HL-60 (cell line): ENCODE measurements at regions not wholly inside any gene's neighbourhood (a gene's known extent, or its start where the extent isn't known, plus 50 kb on each side); places are given as distances from the start of the nearest gene placed in this dataset.

Experiments used
- GABPA ChIP-seq: IDR thresholded peaks from 2 replicates; pipeline ENCODE4 v1.6.1; 2012; ENCODE audit warnings: low read depth
- POLR2AphosphoS5 ChIP-seq: IDR thresholded peaks from 2 replicates; pipeline ENCODE4 v1.6.1; 2012; ENCODE audit warnings: low read depth
- TF ChIP-seq, protein P1 (sequence below): IDR thresholded peaks from one replicate; pipeline ENCODE4 v1.5.1; 2011; ENCODE audit warnings: low read length, control low read depth, inconsistent platforms; ENCODE audit not compliant: insufficient read depth
- TF ChIP-seq, protein P2 (sequence below): IDR thresholded peaks from 2 replicates; pipeline ENCODE4 v1.6.1; 2012; ENCODE audit warnings: low read depth; ENCODE audit not compliant: insufficient replicate concordance

GRCh38 chr1:70919706-70920323 lies 127.8 kb downstream of the PTGER3 start:
- TF ChIP-seq, protein P1, sequence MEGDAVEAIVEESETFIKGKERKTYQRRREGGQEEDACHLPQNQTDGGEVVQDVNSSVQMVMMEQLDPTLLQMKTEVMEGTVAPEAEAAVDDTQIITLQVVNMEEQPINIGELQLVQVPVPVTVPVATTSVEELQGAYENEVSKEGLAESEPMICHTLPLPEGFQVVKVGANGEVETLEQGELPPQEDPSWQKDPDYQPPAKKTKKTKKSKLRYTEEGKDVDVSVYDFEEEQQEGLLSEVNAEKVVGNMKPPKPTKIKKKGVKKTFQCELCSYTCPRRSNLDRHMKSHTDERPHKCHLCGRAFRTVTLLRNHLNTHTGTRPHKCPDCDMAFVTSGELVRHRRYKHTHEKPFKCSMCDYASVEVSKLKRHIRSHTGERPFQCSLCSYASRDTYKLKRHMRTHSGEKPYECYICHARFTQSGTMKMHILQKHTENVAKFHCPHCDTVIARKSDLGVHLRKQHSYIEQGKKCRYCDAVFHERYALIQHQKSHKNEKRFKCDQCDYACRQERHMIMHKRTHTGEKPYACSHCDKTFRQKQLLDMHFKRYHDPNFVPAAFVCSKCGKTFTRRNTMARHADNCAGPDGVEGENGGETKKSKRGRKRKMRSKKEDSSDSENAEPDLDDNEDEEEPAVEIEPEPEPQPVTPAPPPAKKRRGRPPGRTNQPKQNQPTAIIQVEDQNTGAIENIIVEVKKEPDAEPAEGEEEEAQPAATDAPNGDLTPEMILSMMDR: no peak
- TF ChIP-seq GABPA (no peak), POLR2AphosphoS5 (no peak)
- TF ChIP-seq, protein P2, sequence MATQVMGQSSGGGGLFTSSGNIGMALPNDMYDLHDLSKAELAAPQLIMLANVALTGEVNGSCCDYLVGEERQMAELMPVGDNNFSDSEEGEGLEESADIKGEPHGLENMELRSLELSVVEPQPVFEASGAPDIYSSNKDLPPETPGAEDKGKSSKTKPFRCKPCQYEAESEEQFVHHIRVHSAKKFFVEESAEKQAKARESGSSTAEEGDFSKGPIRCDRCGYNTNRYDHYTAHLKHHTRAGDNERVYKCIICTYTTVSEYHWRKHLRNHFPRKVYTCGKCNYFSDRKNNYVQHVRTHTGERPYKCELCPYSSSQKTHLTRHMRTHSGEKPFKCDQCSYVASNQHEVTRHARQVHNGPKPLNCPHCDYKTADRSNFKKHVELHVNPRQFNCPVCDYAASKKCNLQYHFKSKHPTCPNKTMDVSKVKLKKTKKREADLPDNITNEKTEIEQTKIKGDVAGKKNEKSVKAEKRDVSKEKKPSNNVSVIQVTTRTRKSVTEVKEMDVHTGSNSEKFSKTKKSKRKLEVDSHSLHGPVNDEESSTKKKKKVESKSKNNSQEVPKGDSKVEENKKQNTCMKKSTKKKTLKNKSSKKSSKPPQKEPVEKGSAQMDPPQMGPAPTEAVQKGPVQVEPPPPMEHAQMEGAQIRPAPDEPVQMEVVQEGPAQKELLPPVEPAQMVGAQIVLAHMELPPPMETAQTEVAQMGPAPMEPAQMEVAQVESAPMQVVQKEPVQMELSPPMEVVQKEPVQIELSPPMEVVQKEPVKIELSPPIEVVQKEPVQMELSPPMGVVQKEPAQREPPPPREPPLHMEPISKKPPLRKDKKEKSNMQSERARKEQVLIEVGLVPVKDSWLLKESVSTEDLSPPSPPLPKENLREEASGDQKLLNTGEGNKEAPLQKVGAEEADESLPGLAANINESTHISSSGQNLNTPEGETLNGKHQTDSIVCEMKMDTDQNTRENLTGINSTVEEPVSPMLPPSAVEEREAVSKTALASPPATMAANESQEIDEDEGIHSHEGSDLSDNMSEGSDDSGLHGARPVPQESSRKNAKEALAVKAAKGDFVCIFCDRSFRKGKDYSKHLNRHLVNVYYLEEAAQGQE: no peak
